ENCODE measurements at regions not wholly inside any gene's neighbourhood (a gene's known extent, or its start where the extent isn't known, plus 50 kb on each side); places are given as distances from the start of the nearest gene placed in this dataset.

DNA sequence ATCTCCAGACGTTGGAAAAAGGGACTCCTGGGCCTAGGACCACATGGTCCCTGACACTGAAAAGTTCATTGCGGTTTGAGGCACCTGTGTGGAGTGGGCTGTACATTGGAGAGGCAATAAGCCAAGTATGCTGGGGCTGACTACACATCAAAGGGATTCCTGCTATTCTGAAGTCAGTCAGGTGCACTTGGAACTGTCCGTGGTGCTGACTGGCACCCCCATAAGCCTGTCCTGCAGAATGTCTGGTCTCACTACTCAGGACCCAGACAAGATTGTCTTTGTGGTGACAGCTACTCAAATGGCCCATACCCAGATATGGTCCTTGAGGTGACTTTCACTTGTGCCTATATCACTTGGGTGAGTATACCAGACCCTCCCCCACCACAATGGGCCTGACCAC, 150.6 kb downstream of the RWDD3 start (continued):
- TF ChIP-seq LEF1 (IDR thresholded peaks at IDR 0.05) (0 out of 2 replicates have a peak, but pooled peaks have one; percentile 33), FUS (optimal IDR thresholded peaks at IDR 0.05; ENCODE audit: low read depth, low read length) (no peak), PTBP1 (IDR thresholded peaks at IDR 0.05; ENCODE audit: low read depth, low read length) (no peak), ZNF311 (CRISPR knock-in tag; IDR thresholded peaks at IDR 0.05) (no peak), NEUROD1 (IDR thresholded peaks at IDR 0.05; ENCODE audit: borderline replicate concordance, low read depth, low read length, partially characterized antibody) (no peak), ZBTB5 (IDR thresholded peaks at IDR 0.05) (no peak), DIDO1 (tag; IDR thresholded peaks at IDR 0.05; ENCODE audit: low read depth) (no peak), BHLHE40 (IDR thresholded peaks at IDR 0.05; ENCODE audit: low read length) (peak; percentile 72), CBX3 (IDR thresholded peaks at IDR 0.05; ENCODE audit: borderline replicate concordance in 1 of 2, low read length in 2 of 2) (peak in 1 of 2 experiments; percentile 10; a peak in 1 of 3 replicates), ZNF3 (CRISPR knock-in tag; IDR thresholded peaks at IDR 0.05) (no peak), MIER1 (IDR thresholded peaks at IDR 0.05; ENCODE audit: low read depth) (peak; percentile 84), NCOA4 (IDR thresholded peaks at IDR 0.05; ENCODE audit: partially characterized antibody) (no peak), EHMT2 (IDR thresholded peaks at IDR 0.05) (peak; percentile 94), SREBF2 (CRISPR knock-in tag; IDR thresholded peaks at IDR 0.05) (no peak), ZBTB8A (IDR thresholded peaks at IDR 0.05; ENCODE audit: partially characterized antibody) (no peak), MITF (IDR thresholded peaks at IDR 0.05) (0 out of 2 replicates have a peak, but pooled peaks have one; percentile 18), TCF7 (IDR thresholded peaks at IDR 0.05; ENCODE audit: borderline replicate concordance) (peak; percentile 70; the same call in 1 of the 2 replicates), ZNF77 (CRISPR knock-in tag; IDR thresholded peaks at IDR 0.05) (no peak)
- TF ChIP-seq, protein P1, sequence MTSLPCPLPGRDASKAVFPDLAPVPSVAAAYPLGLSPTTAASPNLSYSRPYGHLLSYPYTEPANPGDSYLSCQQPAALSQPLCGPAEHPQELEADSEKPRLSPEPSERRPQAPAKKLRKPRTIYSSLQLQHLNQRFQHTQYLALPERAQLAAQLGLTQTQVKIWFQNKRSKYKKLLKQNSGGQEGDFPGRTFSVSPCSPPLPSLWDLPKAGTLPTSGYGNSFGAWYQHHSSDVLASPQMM (CRISPR knock-in tag; IDR thresholded peaks at IDR 0.05), result no peak
